ENCODE measurements at regions not wholly inside any gene's neighbourhood (a gene's known extent, or its start where the extent isn't known, plus 50 kb on each side); places are given as distances from the start of the nearest gene placed in this dataset.

DNA sequence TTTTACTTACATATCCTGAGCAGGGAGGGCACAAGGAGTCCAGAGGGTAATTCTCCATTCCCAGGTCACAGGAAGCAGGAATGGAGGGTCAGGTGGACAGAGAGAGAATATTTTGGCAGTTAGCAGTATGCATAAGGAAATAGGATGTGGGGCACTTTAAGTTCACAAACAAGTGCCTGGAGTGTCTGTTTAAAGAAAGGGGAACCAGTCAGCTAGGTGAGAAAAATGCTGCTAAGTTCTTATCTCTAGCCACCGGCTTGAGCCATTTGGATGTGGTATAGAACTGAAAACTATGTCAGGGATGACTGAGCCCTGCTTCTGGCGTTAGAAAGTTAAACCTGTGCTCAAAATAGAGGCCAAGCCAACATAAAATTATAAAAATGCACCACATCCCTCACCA is 739.7 kb upstream of the NCAM2 start:
- TF ChIP-seq, protein P1, sequence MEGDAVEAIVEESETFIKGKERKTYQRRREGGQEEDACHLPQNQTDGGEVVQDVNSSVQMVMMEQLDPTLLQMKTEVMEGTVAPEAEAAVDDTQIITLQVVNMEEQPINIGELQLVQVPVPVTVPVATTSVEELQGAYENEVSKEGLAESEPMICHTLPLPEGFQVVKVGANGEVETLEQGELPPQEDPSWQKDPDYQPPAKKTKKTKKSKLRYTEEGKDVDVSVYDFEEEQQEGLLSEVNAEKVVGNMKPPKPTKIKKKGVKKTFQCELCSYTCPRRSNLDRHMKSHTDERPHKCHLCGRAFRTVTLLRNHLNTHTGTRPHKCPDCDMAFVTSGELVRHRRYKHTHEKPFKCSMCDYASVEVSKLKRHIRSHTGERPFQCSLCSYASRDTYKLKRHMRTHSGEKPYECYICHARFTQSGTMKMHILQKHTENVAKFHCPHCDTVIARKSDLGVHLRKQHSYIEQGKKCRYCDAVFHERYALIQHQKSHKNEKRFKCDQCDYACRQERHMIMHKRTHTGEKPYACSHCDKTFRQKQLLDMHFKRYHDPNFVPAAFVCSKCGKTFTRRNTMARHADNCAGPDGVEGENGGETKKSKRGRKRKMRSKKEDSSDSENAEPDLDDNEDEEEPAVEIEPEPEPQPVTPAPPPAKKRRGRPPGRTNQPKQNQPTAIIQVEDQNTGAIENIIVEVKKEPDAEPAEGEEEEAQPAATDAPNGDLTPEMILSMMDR (IDR thresholded peaks at IDR 0.05), result no peak
- TF ChIP-seq POLR2A (IDR thresholded peaks at IDR 0.05), result no peak

Measured in heart left ventricle (tissue), 13 donors.